AG08395 (cell line): ENCODE measurements at regions not wholly inside any gene's neighbourhood (a gene's known extent, or its start where the extent isn't known, plus 50 kb on each side); places are given as distances from the start of the nearest gene placed in this dataset.

Experiments used
- DNase-seq: peaks from one replicate; pipeline ENCODE4 v3.0.0; 2012; ENCODE audit warnings: mixed read lengths, low spot score

DNA sequence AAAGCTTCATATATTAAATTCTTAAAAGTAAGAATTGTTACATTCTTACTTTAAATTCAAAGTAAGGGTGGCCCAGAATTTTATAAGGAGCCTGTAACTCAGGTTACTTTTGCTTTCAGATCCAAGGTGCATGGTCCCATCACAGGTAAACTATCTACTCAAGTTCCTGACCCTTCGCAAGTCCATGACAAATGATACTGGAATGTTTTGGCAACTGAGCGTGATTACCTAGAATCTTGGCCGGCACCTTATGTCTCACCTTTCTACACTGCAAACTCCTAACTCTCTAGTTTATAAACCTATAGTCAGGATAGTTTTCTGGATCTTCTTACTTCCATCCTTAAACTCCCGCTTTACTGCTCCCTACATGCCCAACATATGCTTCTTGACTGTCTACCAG lies 67.9 kb upstream of the HMGN3 start:
- DNase-seq, result no peak

DNA sequence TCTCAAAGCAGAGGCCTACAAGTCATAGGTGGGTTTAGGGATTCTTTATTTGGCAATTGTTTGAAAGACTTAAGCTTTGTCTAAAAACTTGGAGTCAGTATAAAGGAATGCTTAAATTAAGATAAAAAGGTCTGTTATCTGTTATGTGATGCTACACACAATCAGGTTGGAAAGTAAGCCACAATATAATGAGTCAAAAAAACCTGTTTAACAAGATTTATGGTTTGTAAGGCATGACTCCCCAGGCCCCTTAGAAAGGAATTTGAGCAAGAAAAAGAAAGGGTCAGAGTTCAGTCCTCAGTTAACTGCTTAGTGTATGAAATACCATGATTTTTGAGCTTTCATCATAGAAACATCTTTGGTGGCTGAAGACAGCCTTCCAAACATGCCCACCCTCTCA lies 66.8 kb upstream of the HMGN3 start:
- DNase-seq, result no peak

DNA sequence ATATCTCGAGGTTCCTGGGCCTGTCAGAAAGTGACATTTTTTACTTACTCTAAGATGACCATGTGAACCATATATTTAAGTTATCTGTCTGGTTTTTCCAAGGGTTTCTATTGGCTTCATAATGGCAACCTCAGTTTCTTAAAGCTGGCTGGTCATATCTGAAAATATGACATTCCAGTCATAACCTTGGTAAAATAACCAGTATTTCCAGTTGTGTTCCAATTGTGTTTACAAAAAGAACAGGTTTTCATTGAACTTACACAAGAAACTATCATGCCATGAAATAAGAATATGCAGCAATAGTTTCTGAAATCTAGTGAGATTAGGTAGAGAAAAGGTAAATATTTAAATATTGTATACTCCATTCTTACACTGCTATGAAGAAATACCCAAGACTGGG lies 61.7 kb upstream of the HMGN3 start:
- no peak for DNase-seq
